Glutamatergic neuron (in vitro differentiated cells): ENCODE measurements at regions not wholly inside any gene's neighbourhood (a gene's known extent, or its start where the extent isn't known, plus 50 kb on each side); places are given as distances from the start of the nearest gene placed in this dataset.
A peak's percentile ranks its signal among the peaks of the same experiment; 100 is the strongest.

Source experiments
- DNase-seq: peaks from one replicate; pipeline ENCODE4 v3.0.0; 2022
- H3K27ac Mint-ChIP-seq: one replicate; pipeline ENCODE4 v1.8.0; 2020; ENCODE audit warnings: mild to moderate bottlenecking, mixed read lengths, inconsistent platforms; ENCODE audit not compliant: unreplicated experiment
- H3K27me3 Mint-ChIP-seq: one replicate; pipeline ENCODE4 v1.8.0; 2020; ENCODE audit warnings: mild to moderate bottlenecking, moderate library complexity, mixed read lengths, inconsistent platforms; ENCODE audit not compliant: unreplicated experiment
- H3K36me3 Mint-ChIP-seq: one replicate; pipeline ENCODE4 v1.8.0; 2020; ENCODE audit warnings: mild to moderate bottlenecking, mixed read lengths, inconsistent platforms; ENCODE audit not compliant: unreplicated experiment
- H3K4me1 Mint-ChIP-seq: one replicate; pipeline ENCODE4 v1.8.0; 2020; ENCODE audit warnings: mild to moderate bottlenecking, low read depth, mixed read lengths, inconsistent platforms; ENCODE audit not compliant: unreplicated experiment
- H3K4me3 Mint-ChIP-seq: one replicate; pipeline ENCODE4 v1.8.0; 2020; ENCODE audit warnings: mild to moderate bottlenecking, mixed read lengths, inconsistent platforms; ENCODE audit not compliant: unreplicated experiment
- H3K9me3 Mint-ChIP-seq: one replicate; pipeline ENCODE4 v1.8.0; 2020; ENCODE audit warnings: mild to moderate bottlenecking, moderate library complexity, mixed read lengths, inconsistent platforms; ENCODE audit not compliant: unreplicated experiment
- TF ChIP-seq, protein P1 (sequence below): fragments of 200-600 bp; sonication (generic); IDR thresholded peaks from one replicate; pipeline ENCODE4 v1.5.0; 2021; ENCODE audit not compliant: partially characterized antibody, unreplicated experiment

- H3K27ac Mint-ChIP-seq: no peak overlapping the region
- H3K4me1 Mint-ChIP-seq: no peaks in the 10 kb centered on the region
- no peaks in the 10 kb centered on the region for H3K27me3 Mint-ChIP-seq
- no peaks in the 10 kb centered on the region for H3K9me3 Mint-ChIP-seq
- H3K4me3 Mint-ChIP-seq: no peak overlapping the region
- TF ChIP-seq, protein P1, sequence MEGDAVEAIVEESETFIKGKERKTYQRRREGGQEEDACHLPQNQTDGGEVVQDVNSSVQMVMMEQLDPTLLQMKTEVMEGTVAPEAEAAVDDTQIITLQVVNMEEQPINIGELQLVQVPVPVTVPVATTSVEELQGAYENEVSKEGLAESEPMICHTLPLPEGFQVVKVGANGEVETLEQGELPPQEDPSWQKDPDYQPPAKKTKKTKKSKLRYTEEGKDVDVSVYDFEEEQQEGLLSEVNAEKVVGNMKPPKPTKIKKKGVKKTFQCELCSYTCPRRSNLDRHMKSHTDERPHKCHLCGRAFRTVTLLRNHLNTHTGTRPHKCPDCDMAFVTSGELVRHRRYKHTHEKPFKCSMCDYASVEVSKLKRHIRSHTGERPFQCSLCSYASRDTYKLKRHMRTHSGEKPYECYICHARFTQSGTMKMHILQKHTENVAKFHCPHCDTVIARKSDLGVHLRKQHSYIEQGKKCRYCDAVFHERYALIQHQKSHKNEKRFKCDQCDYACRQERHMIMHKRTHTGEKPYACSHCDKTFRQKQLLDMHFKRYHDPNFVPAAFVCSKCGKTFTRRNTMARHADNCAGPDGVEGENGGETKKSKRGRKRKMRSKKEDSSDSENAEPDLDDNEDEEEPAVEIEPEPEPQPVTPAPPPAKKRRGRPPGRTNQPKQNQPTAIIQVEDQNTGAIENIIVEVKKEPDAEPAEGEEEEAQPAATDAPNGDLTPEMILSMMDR: no peak
- H3K36me3 Mint-ChIP-seq: no peaks in the 10 kb centered on the region
- DNase-seq: peak; percentile 26
These were observed 66.8 kb upstream of the MC2R start for GRCh38 chr18:13982126-13982525.

- peaks cover 2% of the 10 kb centered on the region for H3K27me3 Mint-ChIP-seq
- H3K4me1 Mint-ChIP-seq: no peaks in the 10 kb centered on the region
- H3K9me3 Mint-ChIP-seq: no peaks in the 10 kb centered on the region
- H3K27ac Mint-ChIP-seq: no peak overlapping the region
- TF ChIP-seq, protein P1: no peak
- H3K36me3 Mint-ChIP-seq: no peaks in the 10 kb centered on the region
- DNase-seq: no peak
- H3K4me3 Mint-ChIP-seq: no peak overlapping the region
These were observed 57.8 kb upstream of the MC2R start for GRCh38 chr18:13973061-13973575.
